ENCODE measurements at regions not wholly inside any gene's neighbourhood (a gene's known extent, or its start where the extent isn't known, plus 50 kb on each side); places are given as distances from the start of the nearest gene placed in this dataset.
A peak's percentile ranks its signal among the peaks of the same experiment; 100 is the strongest.

GRCh38 chr15:62834686-62835329 lies 207.7 kb upstream of the TPM1 start:
- no peak for DNase-seq (ENCODE audit: low read depth)

GRCh38 chr15:62835351-62835750 lies 207.2 kb upstream of the TPM1 start:
- DNase-seq (ENCODE audit: low read depth), result no peak

GRCh38 chr15:62835762-62836161 lies 206.8 kb upstream of the TPM1 start:
- no peak for DNase-seq (ENCODE audit: low read depth)

GRCh38 chr15:62840526-62841268 lies 201.8 kb upstream of the TPM1 start:
- no peak for DNase-seq (ENCODE audit: low read depth)

GRCh38 chr15:62841269-62841628 lies 201.3 kb upstream of the TPM1 start:
- peak; percentile 32 for DNase-seq (ENCODE audit: low read depth)

GRCh38 chr15:62841891-62842559 lies 200.5 kb upstream of the TPM1 start:
- DNase-seq (ENCODE audit: low read depth), result no peak

- no peak for DNase-seq (ENCODE audit: low read depth)
Observed at GRCh38 chr15:62843311-62843710, 199.2 kb upstream of the TPM1 start.

GRCh38 chr15:62844564-62845240 lies 197.8 kb upstream of the TPM1 start:
- no peak for DNase-seq (ENCODE audit: low read depth)

GRCh38 chr15:62845241-62846126 lies 197.1 kb upstream of the TPM1 start:
- peak; percentile 77 for DNase-seq (ENCODE audit: low read depth)

- no peak for DNase-seq (ENCODE audit: low read depth)
Observed at GRCh38 chr15:62846131-62846804, 196.3 kb upstream of the TPM1 start.

- no peak for DNase-seq (ENCODE audit: low read depth)
Observed at GRCh38 chr15:62846805-62847495, 195.6 kb upstream of the TPM1 start.

GRCh38 chr15:62847900-62848489 lies 194.6 kb upstream of the TPM1 start:
- peak; percentile 75 for DNase-seq (ENCODE audit: low read depth)

- DNase-seq (ENCODE audit: low read depth), result peak; percentile 27
Observed at GRCh38 chr15:62848632-62849050, 193.9 kb upstream of the TPM1 start.

GRCh38 chr15:62849316-62850106 lies 193.0 kb upstream of the TPM1 start:
- no peak for DNase-seq (ENCODE audit: low read depth)

- peak; percentile 33 for DNase-seq (ENCODE audit: low read depth)
Observed at GRCh38 chr15:62850318-62850717, 192.2 kb upstream of the TPM1 start.

- DNase-seq (ENCODE audit: low read depth), result peak; percentile 94
Observed at GRCh38 chr15:62850791-62851291, 191.7 kb upstream of the TPM1 start.

GRCh38 chr15:62853114-62853840 lies 189.3 kb upstream of the TPM1 start:
- peak; percentile 16 for DNase-seq (ENCODE audit: low read depth)

- no peak for DNase-seq (ENCODE audit: low read depth)
Observed at GRCh38 chr15:62853841-62854225, 188.7 kb upstream of the TPM1 start.
